Mesenchymal stem cell (in vitro differentiated cells and primary cell): ENCODE measurements at regions not wholly inside any gene's neighbourhood (a gene's known extent, or its start where the extent isn't known, plus 50 kb on each side); places are given as distances from the start of the nearest gene placed in this dataset.
A peak's percentile ranks its signal among the peaks of the same experiment; 100 is the strongest.
"Not testable (repeated sequence)": the region's sequence is repeated elsewhere in the genome, so short reads cannot be mapped to it uniquely, and the experiment has no call there.

Source experiments
- DNase-seq: peaks from one replicate; pipeline ENCODE4 v3.0.0-alpha.2; 2013
- H2AFZ ChIP-seq: one replicate; pipeline ENCODE4 v1.6.1; 2013; ENCODE audit warnings: low read depth, mild to moderate bottlenecking, control low read depth, inconsistent platforms, low read length, moderate library complexity
- H2AK5ac ChIP-seq: 2 replicates; pipeline ENCODE4 v1.6.1; 2013; ENCODE audit warnings: low read length, moderate library complexity, mild to moderate bottlenecking, inconsistent platforms; ENCODE audit not compliant: severe bottlenecking
- H2BK120ac ChIP-seq: one replicate; pipeline ENCODE4 v1.6.1; 2013; ENCODE audit warnings: low read depth, mild to moderate bottlenecking, inconsistent platforms, low read length, moderate library complexity
- H2BK12ac ChIP-seq, 2 experiments: one replicate each; pipeline ENCODE4 v1.6.1; 2013; ENCODE audit warnings: inconsistent platforms in 2 of 2, low read length in 2 of 2, mild to moderate bottlenecking in 2 of 2, moderate library complexity in 2 of 2, control low read depth in 1 of 2
- H2BK15ac ChIP-seq: one replicate; pipeline ENCODE4 v1.6.1; 2013; ENCODE audit warnings: mild to moderate bottlenecking, low read depth, inconsistent platforms; ENCODE audit not compliant: poor library complexity, severe bottlenecking
- H2BK5ac ChIP-seq: 2 replicates; pipeline ENCODE4 v1.6.1; 2013; ENCODE audit warnings: low read depth, mild to moderate bottlenecking, low read length, control low read depth, inconsistent platforms; ENCODE audit not compliant: poor library complexity, severe bottlenecking
- H3K14ac ChIP-seq, 2 experiments: one replicate each; pipeline ENCODE4 v1.6.1; 2013; ENCODE audit warnings: inconsistent platforms in 2 of 2, low read length in 2 of 2, control low read depth in 1 of 2, mild to moderate bottlenecking in 1 of 2, moderate library complexity in 1 of 2
- H3K18ac ChIP-seq, 2 experiments: one replicate each; pipeline ENCODE4 v1.6.1; 2013; ENCODE audit warnings: inconsistent platforms in 2 of 2, low read length in 2 of 2, control low read depth in 1 of 2, low read depth in 1 of 2, mild to moderate bottlenecking in 1 of 2
- H3K23ac ChIP-seq, 2 experiments: one replicate each; pipeline ENCODE4 v1.6.1; 2013; ENCODE audit warnings: inconsistent platforms in 2 of 2, low read length in 2 of 2, mild to moderate bottlenecking in 2 of 2, moderate library complexity in 2 of 2, control low read depth in 1 of 2
- H3K27ac ChIP-seq: 2 replicates; pipeline ENCODE4 v1.5.1; 2013; ENCODE audit warnings: mild to moderate bottlenecking, moderate library complexity, low read length, control low read depth, inconsistent platforms; ENCODE audit not compliant: poor library complexity, severe bottlenecking
- H3K27me3 ChIP-seq, 2 experiments: 2 replicates each; pipeline versions ENCODE4 v1.6.1 to v1.7.0; 2013; ENCODE audit warnings: low read length in 2 of 2, mild to moderate bottlenecking in 2 of 2, moderate library complexity in 2 of 2, control low read depth in 1 of 2, inconsistent platforms in 1 of 2; ENCODE audit not compliant: control insufficient read depth in 1 of 2, insufficient read depth in 1 of 2
- H3K36me3 ChIP-seq, 2 experiments: 2 replicates each; pipeline versions ENCODE4 v1.6.1 to v1.7.0; 2013; ENCODE audit warnings: low read length in 2 of 2, control low read depth in 1 of 2, inconsistent platforms in 1 of 2, low read depth in 1 of 2, mild to moderate bottlenecking in 1 of 2; ENCODE audit not compliant: insufficient read depth in 2 of 2, control insufficient read depth in 1 of 2
- H3K4ac ChIP-seq, 2 experiments: one replicate each; pipeline ENCODE4 v1.6.1; 2013; ENCODE audit warnings: inconsistent platforms in 2 of 2, low read length in 2 of 2, mild to moderate bottlenecking in 2 of 2, moderate library complexity in 2 of 2, control low read depth in 1 of 2, low read depth in 1 of 2
- H3K4me1 ChIP-seq: 2 replicates; pipeline ENCODE4 v1.6.1; 2013; ENCODE audit warnings: low read depth, low read length, control low read depth; ENCODE audit not compliant: control insufficient read depth, insufficient read depth
- H3K4me2 ChIP-seq: 2 replicates; pipeline ENCODE4 v1.6.1; 2013; ENCODE audit warnings: low read length, mild to moderate bottlenecking, inconsistent platforms; ENCODE audit not compliant: poor library complexity, severe bottlenecking
- H3K4me3 ChIP-seq, 2 experiments: 2 replicates each; pipeline versions ENCODE4 v1.5.1 to v1.7.0; 2013; ENCODE audit warnings: low read length in 2 of 2, mild to moderate bottlenecking in 2 of 2, control low read depth in 1 of 2, low read depth in 1 of 2; ENCODE audit not compliant: insufficient read depth in 1 of 2
- H3K79me1 ChIP-seq: replicated peaks from 2 replicates; pipeline ENCODE4 v1.6.1; 2013; ENCODE audit warnings: mild to moderate bottlenecking, control low read depth, low read length, inconsistent platforms; ENCODE audit not compliant: poor library complexity, severe bottlenecking
- H3K9ac ChIP-seq: 2 replicates; pipeline ENCODE4 v1.7.0; 2013; ENCODE audit warnings: mild to moderate bottlenecking, low read length, moderate library complexity
- H3K9me3 ChIP-seq: 2 replicates; pipeline ENCODE4 v1.7.0; 2013; ENCODE audit warnings: mild to moderate bottlenecking, low read length; ENCODE audit not compliant: control insufficient read depth
- H4K8ac ChIP-seq: one replicate; pipeline ENCODE4 v1.6.1; 2013; ENCODE audit warnings: inconsistent platforms, mild to moderate bottlenecking, low read length, moderate library complexity
- H4K91ac ChIP-seq: one replicate; pipeline ENCODE4 v1.6.1; 2013; ENCODE audit warnings: mild to moderate bottlenecking, low read length, inconsistent platforms
- WGBS: methylation state at CpG from one replicate; pipeline ENCODE4 v1.1.7; 2013; ENCODE audit warnings: mixed read lengths; 5-methylcytosine and 5-hydroxymethylcytosine counted together

GRCh38 chr13:50249144-50249521 lies 233.9 kb downstream of the KCNRG start:
- Histone ChIP-seq H2BK120ac (no peak overlapping the region), H3K14ac (no peak overlapping the region), H3K36me3 (no peaks in the 10 kb centered on the region), H2BK15ac (no peak overlapping the region), H2AK5ac (no peak overlapping the region), H2BK5ac (no peak overlapping the region), H3K9ac (no peak overlapping the region), H3K4me3 (no peak overlapping the region), H3K27ac (no peak overlapping the region), H3K9me3 (no peaks in the 10 kb centered on the region), H4K8ac (no peak overlapping the region), H2AFZ (no peak overlapping the region), H3K4me2 (no peak overlapping the region), H3K27me3 (no peaks in the 10 kb centered on the region), H4K91ac (no peak overlapping the region), H3K4me1 (peaks cover 6% of the 10 kb centered on the region), H3K4ac (no peak overlapping the region), H3K23ac (no peak overlapping the region), H3K18ac (no peak overlapping the region), H3K79me1 (no peaks in the 10 kb centered on the region), H2BK12ac (no peak overlapping the region)
- DNase-seq: no peak
- WGBS: 98% methylated on average over 1 of the region's 1 CpG

DNA sequence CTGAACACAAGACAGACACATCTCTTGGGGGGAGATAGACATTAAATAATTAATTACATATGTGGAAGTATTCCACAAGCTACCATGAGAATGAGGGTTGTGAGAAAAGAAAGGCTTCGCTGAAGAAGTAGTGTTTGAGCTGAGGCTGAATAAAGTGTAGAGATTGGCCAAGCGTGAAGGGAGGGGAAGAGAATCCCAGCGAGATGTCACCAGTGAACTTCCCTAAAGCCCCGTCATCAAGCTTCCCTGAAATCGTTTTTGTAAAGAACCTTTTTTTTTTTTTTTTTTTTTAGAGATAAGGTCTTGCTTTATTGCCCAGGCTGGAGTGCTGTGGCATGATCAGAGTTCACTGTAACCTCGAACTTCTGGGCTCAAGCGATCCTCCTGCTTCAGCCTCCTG lies 235.2 kb downstream of the KCNRG start:
- Histone ChIP-seq H3K36me3 (no peaks in the 10 kb centered on the region), H3K4ac (no peak overlapping the region)
- WGBS: 96% methylated on average over 7 of the region's 7 CpGs

DNA sequence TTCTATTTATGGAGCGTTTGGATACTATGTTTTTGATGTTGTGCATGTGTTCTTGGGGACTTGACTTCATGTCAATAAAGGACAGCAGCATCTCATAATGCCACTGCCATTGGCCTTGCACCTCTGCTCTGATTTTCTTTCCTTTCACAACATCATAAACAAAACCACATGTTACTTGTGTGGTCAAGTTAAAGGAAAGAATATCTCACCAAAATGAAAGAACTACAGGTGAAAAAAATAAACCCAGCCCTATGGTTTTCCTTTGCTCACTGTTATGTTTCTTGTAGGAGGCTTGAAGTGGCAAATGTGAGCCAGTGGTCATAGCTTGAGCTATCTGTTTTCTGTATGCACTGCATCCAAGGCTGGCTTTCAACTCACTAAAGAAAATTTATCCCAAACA lies 240.4 kb downstream of the KCNRG start:
- H3K14ac ChIP-seq: no peak overlapping the region
- no peak overlapping the region for H2BK12ac ChIP-seq
- H3K23ac ChIP-seq: no peak overlapping the region
- no peak overlapping the region for H2BK15ac ChIP-seq
- H3K18ac ChIP-seq: no peak overlapping the region
- H2BK5ac ChIP-seq: no peak overlapping the region
- no peak overlapping the region for H3K4me3 ChIP-seq
- H2BK120ac ChIP-seq: no peak overlapping the region
- no peaks in the 10 kb centered on the region for H3K36me3 ChIP-seq
- no peaks in the 10 kb centered on the region for H3K9me3 ChIP-seq
- H3K27ac ChIP-seq: no peak overlapping the region
- peak; percentile 11 for DNase-seq
- H4K8ac ChIP-seq: no peak overlapping the region
- no peak overlapping the region for H4K91ac ChIP-seq
- H3K27me3 ChIP-seq: no peaks in the 10 kb centered on the region
- H3K4me2 ChIP-seq: no peak overlapping the region
- H3K79me1 ChIP-seq: no peaks in the 10 kb centered on the region
- no CpG with 5 or more reads among the region's 1 CpG for WGBS
- no peak overlapping the region for H3K4ac ChIP-seq
- H2AFZ ChIP-seq: no peak overlapping the region
- H3K4me1 ChIP-seq: no peaks in the 10 kb centered on the region
- H3K9ac ChIP-seq: no peak overlapping the region
- H2AK5ac ChIP-seq: no peak overlapping the region

More for the DNA sequence above, 235.2 kb downstream of the KCNRG start:
- Histone ChIP-seq H3K27ac (no peak overlapping the region), H3K4me2 (no peak overlapping the region), H2BK120ac (no peak overlapping the region), H3K18ac (no peak overlapping the region), H2BK5ac (no peak overlapping the region), H3K9ac (no peak overlapping the region), H2AFZ (no peak overlapping the region), H4K8ac (no peak overlapping the region), H3K14ac (no peak overlapping the region), H3K9me3 (no peaks in the 10 kb centered on the region), H2AK5ac (no peak overlapping the region), H3K79me1 (no peaks in the 10 kb centered on the region), H3K4me3 (no peak overlapping the region), H3K4me1 (no peaks in the 10 kb centered on the region), H2BK15ac (no peak overlapping the region), H3K27me3 (no peaks in the 10 kb centered on the region), H3K23ac (no peak overlapping the region), H2BK12ac (no peak overlapping the region), H4K91ac (no peak overlapping the region)
- DNase-seq: no peak

DNA sequence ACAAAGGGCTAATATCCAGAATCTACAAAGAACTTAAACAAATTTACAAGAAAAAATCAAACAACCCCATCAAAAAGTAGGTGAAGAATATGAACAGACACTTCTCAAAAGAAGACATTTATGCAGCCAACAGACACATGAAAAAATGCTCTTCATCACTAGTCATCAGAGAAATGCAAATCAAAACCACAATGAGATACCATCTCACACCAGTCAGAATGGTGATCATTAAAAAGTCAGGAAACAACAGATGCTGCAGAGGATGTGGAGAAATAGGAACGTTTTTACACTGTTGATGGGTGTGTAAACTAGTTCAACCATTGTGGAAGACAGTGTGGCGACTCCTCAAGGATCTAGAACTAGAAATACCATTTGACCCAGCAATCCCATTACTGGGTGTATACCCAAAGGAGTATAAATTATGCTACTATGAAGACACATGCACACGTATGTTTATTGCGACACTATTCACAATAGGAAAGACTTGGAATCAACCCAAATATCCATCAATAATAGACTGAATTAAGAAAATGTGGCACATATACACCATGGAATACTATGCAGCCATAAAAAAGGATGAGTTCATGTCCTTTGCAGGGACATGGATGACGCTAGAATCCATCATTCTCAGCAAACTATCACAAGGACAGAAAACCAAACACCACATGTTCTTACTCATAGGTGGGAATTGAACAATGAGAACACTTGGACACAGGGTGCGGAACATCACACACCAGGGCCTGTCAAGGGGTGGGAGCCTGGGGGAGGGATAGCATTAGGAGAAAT lies 241.5 kb downstream of the KCNRG start:
- not testable (repeated sequence) for H3K14ac ChIP-seq, H3K79me1 ChIP-seq, DNase-seq, H2AK5ac ChIP-seq, H3K27me3 ChIP-seq, H2AFZ ChIP-seq, H4K91ac ChIP-seq, H3K27ac ChIP-seq, H3K9ac ChIP-seq, H3K4me3 ChIP-seq, H3K4ac ChIP-seq, H3K23ac ChIP-seq, H3K9me3 ChIP-seq, H2BK12ac ChIP-seq, H3K18ac ChIP-seq, H3K4me2 ChIP-seq, H2BK15ac ChIP-seq, H3K4me1 ChIP-seq, H2BK120ac ChIP-seq, H4K8ac ChIP-seq, H3K36me3 ChIP-seq, H2BK5ac ChIP-seq
- 77% methylated on average over 3 of the region's 6 CpGs for WGBS
